GM21360 (cell line): ENCODE measurements at regions not wholly inside any gene's neighbourhood (a gene's known extent, or its start where the extent isn't known, plus 50 kb on each side); places are given as distances from the start of the nearest gene placed in this dataset.
"Not testable (repeated sequence)": the region's sequence is repeated elsewhere in the genome, so short reads cannot be mapped to it uniquely, and the experiment has no call there.

Experiments
- ATAC-seq: cut with Tn5 transposase; IDR thresholded peaks from one replicate; pipeline ENCODE4 v1.9.1; 2021; ENCODE audit warnings: mild to moderate bottlenecking, moderate library complexity; ENCODE audit not compliant: unreplicated experiment

- ATAC-seq, result no peak
Observed at GRCh38 chr6:164744301-164744700, 565.1 kb downstream of the C6orf118 start.

- ATAC-seq, result no peak
Observed at GRCh38 chr6:164741938-164742451, 567.4 kb downstream of the C6orf118 start.

- not testable (repeated sequence) for ATAC-seq
Observed at GRCh38 chr6:164736090-164736489, 573.3 kb downstream of the C6orf118 start.

GRCh38 chr6:164731539-164731938 is 577.9 kb downstream of the C6orf118 start:
- ATAC-seq, result no peak

- no peak for ATAC-seq
Observed at GRCh38 chr6:164721460-164721859, 587.9 kb downstream of the C6orf118 start.

- ATAC-seq, result no peak
Observed at GRCh38 chr6:164700497-164700896, 608.9 kb downstream of the C6orf118 start.

GRCh38 chr6:164695896-164696295 is 613.5 kb downstream of the C6orf118 start:
- ATAC-seq, result no peak

GRCh38 chr6:164694386-164694785 is 615.0 kb downstream of the C6orf118 start:
- no peak for ATAC-seq

GRCh38 chr6:164693944-164694343 is 615.5 kb downstream of the C6orf118 start:
- ATAC-seq, result no peak

- ATAC-seq, result no peak
Observed at GRCh38 chr6:164692772-164693510, 616.5 kb downstream of the C6orf118 start.

- ATAC-seq, result no peak
Observed at GRCh38 chr6:164690702-164691500, 618.5 kb downstream of the C6orf118 start.

- ATAC-seq, result no peak
Observed at GRCh38 chr6:164690241-164690640, 619.2 kb downstream of the C6orf118 start.

GRCh38 chr6:164665328-164665727 is 644.1 kb downstream of the C6orf118 start:
- ATAC-seq, result no peak

- ATAC-seq, result no peak
Observed at GRCh38 chr6:164663634-164664033, 645.8 kb downstream of the C6orf118 start.

- ATAC-seq, result no peak
Observed at GRCh38 chr6:164661716-164662115, 647.7 kb downstream of the C6orf118 start.

- ATAC-seq, result no peak
Observed at GRCh38 chr6:164660781-164661180, 648.6 kb downstream of the C6orf118 start.

- ATAC-seq, result no peak
Observed at GRCh38 chr6:164640956-164641355, 668.4 kb downstream of the C6orf118 start.

GRCh38 chr6:164628302-164628931 is 681.0 kb downstream of the C6orf118 start:
- ATAC-seq, result no peak

GRCh38 chr6:164616917-164617524 is 692.4 kb downstream of the C6orf118 start:
- ATAC-seq, result no peak

- ATAC-seq, result no peak
Observed at GRCh38 chr6:164612751-164613150, 696.7 kb downstream of the C6orf118 start.

GRCh38 chr6:164610859-164611258 is 698.5 kb downstream of the C6orf118 start:
- ATAC-seq, result not testable (repeated sequence)
